Upper lobe of left lung (tissue), 4 donors: ENCODE measurements at regions not wholly inside any gene's neighbourhood (a gene's known extent, or its start where the extent isn't known, plus 50 kb on each side); places are given as distances from the start of the nearest gene placed in this dataset.

Experiments
- EP300 ChIP-seq, 4 donors: sonication (generic); formaldehyde crosslinking; IDR thresholded peaks; one replicate each; pipeline ENCODE4 v1.5.1; 2017; ENCODE audit warnings: antibody characterized with exemption in 4 of 4, control low read depth in 2 of 4
- POLR2A ChIP-seq, 4 donors: fragments of 450-650 bp; IDR thresholded peaks; one replicate each; pipeline ENCODE4 v1.5.1; 2016 to 2017; ENCODE audit warnings: antibody characterized with exemption in 4 of 4, mild to moderate bottlenecking in 2 of 4
- POLR2AphosphoS5 ChIP-seq, 2 donors: sonication (generic); formaldehyde crosslinking; IDR thresholded peaks; one replicate each; pipeline ENCODE4 v1.5.1; 2017; ENCODE audit warnings: antibody characterized with exemption in 2 of 2
- TF ChIP-seq, protein P1 (sequence below), 6 experiments: fragments of 450-650 bp in 4 of 6; fragments of 200-600 bp in 2 of 6; sonication (generic) in 2 of 6; IDR thresholded peaks; one replicate each; pipeline ENCODE4 v1.5.1; 2016 to 2019; ENCODE audit warnings: antibody characterized with exemption in 6 of 6

- TF ChIP-seq EP300 (IDR thresholded peaks at IDR 0.05) (no peak), POLR2AphosphoS5 (IDR thresholded peaks at IDR 0.05) (no peak), POLR2A (IDR thresholded peaks at IDR 0.05) (no peak)
- TF ChIP-seq, protein P1, sequence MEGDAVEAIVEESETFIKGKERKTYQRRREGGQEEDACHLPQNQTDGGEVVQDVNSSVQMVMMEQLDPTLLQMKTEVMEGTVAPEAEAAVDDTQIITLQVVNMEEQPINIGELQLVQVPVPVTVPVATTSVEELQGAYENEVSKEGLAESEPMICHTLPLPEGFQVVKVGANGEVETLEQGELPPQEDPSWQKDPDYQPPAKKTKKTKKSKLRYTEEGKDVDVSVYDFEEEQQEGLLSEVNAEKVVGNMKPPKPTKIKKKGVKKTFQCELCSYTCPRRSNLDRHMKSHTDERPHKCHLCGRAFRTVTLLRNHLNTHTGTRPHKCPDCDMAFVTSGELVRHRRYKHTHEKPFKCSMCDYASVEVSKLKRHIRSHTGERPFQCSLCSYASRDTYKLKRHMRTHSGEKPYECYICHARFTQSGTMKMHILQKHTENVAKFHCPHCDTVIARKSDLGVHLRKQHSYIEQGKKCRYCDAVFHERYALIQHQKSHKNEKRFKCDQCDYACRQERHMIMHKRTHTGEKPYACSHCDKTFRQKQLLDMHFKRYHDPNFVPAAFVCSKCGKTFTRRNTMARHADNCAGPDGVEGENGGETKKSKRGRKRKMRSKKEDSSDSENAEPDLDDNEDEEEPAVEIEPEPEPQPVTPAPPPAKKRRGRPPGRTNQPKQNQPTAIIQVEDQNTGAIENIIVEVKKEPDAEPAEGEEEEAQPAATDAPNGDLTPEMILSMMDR (IDR thresholded peaks at IDR 0.05) = no peak
Observed at GRCh38 chr2:106709229-106709628, 176.7 kb downstream of the ST6GAL2 start.
